Raji (cell line): ENCODE measurements at regions not wholly inside any gene's neighbourhood (a gene's known extent, or its start where the extent isn't known, plus 50 kb on each side); places are given as distances from the start of the nearest gene placed in this dataset.

Experiments used
- POLR2A ChIP-seq: IDR thresholded peaks from 2 replicates; pipeline ENCODE4 v1.6.1; 2011; ENCODE audit warnings: low read depth, low read length, control low read depth; ENCODE audit not compliant: insufficient read depth

DNA sequence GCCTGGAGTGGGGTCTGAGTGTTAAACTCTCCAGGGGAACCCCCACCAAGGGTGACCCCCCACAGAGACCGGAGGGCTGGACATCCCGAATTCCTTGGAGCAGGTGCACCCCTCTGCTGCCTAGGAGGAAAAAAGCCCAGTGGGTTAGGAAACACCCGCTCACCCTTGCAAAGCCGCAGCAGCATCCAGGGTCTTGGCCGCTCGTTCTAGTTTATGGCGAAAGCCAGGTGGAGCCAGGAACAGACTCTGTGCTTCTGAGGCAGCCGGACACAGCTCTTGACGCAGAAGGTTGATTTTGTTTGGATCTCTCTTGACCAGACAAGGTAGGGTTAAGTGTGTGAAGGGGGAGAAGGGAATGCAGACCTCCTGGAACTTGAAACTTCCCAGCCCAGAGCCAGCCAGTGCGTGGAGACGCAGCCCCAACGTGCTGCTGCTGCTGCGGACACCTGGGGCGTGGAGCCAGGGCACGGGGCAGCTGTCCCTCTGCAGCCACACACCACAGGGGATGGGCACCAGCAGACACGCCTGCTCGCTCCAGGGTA lies 154.5 kb downstream of the LAT start:
- TF ChIP-seq POLR2A: no peak

GRCh38 chr16:29126616-29127015 lies 141.8 kb downstream of the LAT start:
- TF ChIP-seq POLR2A: no peak

GRCh38 chr16:29126057-29126494 lies 141.2 kb downstream of the LAT start:
- TF ChIP-seq POLR2A: no peak

DNA sequence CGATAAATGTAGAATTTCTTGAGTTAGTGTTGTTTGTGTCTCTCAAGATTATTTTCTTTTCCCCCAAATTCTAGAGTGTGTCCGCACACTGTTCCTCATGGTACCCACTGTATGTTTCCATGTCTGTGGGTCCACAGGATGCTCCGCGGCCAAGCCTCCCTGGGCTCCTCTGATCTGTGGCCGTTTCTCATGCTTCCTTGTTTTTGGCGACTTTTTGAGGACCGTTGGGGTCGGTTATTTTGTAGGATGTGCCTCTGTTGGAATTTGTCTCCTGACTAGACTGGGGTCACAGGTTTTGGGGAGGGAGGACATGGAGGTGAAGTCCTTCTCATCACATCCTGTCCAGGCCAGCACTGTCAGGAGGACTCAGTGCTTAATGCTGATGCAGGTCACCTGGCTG lies 140.0 kb downstream of the LAT start:
- no peak for TF ChIP-seq POLR2A

- no peak for TF ChIP-seq POLR2A
Observed at GRCh38 chr16:29117631-29118030, 132.8 kb downstream of the LAT start.

- TF ChIP-seq POLR2A: no peak
Observed at GRCh38 chr16:29116980-29117379, 132.1 kb downstream of the LAT start.

DNA sequence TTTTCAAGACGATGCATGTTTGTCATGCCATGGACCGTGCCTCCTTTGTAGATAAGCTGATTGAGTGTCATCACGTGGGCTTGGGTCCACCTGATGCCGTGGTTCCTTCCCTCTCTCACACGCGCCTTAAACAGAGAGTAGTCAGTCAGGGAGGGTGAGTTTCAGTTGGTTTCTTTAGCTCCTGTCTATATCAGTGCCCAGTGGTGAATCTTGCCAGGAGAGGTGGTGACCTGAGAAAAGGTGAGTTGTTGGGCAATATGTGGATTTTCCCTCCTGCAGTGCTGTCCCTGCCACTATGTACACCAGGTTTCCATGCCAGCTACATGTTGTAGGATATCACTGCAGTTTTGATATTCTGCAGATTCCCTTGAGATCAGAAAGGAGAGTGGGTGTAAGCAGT lies 129.7 kb downstream of the LAT start:
- TF ChIP-seq POLR2A: no peak

DNA sequence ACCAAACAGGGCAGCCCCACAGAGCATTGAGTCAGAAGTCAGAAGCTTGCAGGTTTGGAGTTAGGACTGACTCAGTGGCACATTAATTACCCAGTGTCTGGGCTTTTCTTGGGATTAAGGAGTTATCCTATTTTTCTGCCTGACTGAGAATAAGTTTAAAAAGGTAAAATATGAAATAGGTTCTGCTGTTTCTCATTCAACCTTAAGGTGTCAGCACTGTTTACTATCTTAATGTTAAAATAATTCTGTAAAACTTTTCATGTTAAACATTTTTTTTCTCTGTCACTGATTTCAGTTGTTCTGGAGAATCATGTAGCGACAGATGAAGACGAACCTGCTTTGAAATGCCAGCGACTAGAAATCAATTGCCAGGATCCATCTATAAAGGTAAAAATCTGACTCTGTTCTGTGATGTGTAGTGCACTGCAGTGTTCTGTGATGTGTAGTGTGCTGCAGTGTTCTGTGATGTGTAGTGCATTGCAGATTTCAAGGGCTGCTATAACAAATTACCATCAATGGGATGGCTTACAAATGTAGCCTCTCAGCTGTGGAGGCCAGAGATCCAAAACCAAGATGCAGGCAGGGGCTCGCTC lies 128.0 kb downstream of the LAT start:
- no peak for TF ChIP-seq POLR2A

- TF ChIP-seq POLR2A: no peak
Observed at GRCh38 chr16:29111421-29111820, 126.6 kb downstream of the LAT start.

DNA sequence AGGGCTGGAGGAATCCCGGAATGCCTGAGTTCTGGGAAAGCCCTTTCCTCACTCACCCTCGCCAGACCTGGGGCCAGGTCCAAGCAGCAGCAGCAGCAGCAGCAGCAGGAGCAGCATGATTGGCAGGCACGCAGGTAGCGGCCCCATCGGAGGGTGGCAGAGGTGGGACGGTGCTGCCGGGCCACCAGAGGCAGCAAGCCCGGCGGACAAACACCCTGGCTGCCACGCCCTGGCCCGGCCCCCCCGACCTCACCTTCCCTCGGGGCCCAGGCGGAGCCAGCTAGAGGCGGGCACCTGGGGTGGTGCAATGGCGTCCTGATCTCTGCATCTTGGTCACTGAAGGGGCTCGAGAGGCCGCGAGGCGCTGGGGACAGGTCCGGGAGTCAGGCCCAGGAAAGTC lies 122.4 kb downstream of the LAT start:
- no peak for TF ChIP-seq POLR2A

- peak; percentile 61 for TF ChIP-seq POLR2A
Observed at GRCh38 chr16:29074554-29075402, 89.9 kb downstream of the LAT start.
